SK-N-SH (cell line): ENCODE measurements at regions not wholly inside any gene's neighbourhood (a gene's known extent, or its start where the extent isn't known, plus 50 kb on each side); places are given as distances from the start of the nearest gene placed in this dataset.

Experiments
- CTCF ChIA-PET: fragments of 300-600, 350-600 bp; formaldehyde crosslinking; extraction: SDS; loops from one replicate; lab custom pipeline; 2021; lab: Yijun Ruan, JAX
- POLR2A ChIA-PET: fragments of 350-600 bp; sonication (Branson Sonifier 250); formaldehyde crosslinking; extraction: SDS; loops from one replicate; lab custom pipeline; 2020; ENCODE audit warnings: antibody characterized with exemption, inconsistent platforms; lab: Yijun Ruan, JAX
- DNase-seq: peaks from one replicate; pipeline ENCODE4 v3.0.0; 2012
- H2AFZ ChIP-seq: fragments of 200-600 bp; sonication (generic); 2 replicates; pipeline ENCODE4 v1.8.1; 2016; ENCODE audit warnings: antibody characterized with exemption, mild to moderate bottlenecking, low read depth
- H3F3A ChIP-seq: fragments of 200-600 bp; sonication (generic); replicated peaks from 2 replicates; pipeline ENCODE3; 2016; ENCODE audit warnings: antibody characterized with exemption, mild to moderate bottlenecking; ENCODE audit not compliant: insufficient read depth
- H3K27ac ChIP-seq, 2 experiments: fragments of 200-500 bp in 1 of 2; fragments of 200-600 bp in 1 of 2; sonication (Bioruptor generic) in 1 of 2; sonication (generic), shearing (Covaris generic) in 1 of 2; 2 replicates each; pipeline versions ENCODE4 v1.5.1 to v1.6.1; 2014 to 2016; ENCODE audit warnings: low read depth in 2 of 2, inconsistent platforms in 1 of 2, low read length in 1 of 2, mild to moderate bottlenecking in 1 of 2, mixed read lengths in 1 of 2
- H3K27me3 ChIP-seq: fragments of 200-600 bp; sonication (generic), shearing (Covaris generic); 2 replicates; pipeline ENCODE4 v1.6.1; 2016; ENCODE audit warnings: mixed run types; ENCODE audit not compliant: insufficient read depth
- H3K36me3 ChIP-seq, 2 experiments: fragments of 200-500 bp in 1 of 2; fragments of 200-600 bp in 1 of 2; sonication (Bioruptor generic) in 1 of 2; sonication (generic) in 1 of 2; replicated peaks in 1 of 2; 2 replicates each; pipeline versions ENCODE3 to v1.5.1; 2014 to 2016; ENCODE audit warnings: low read length in 1 of 2, mild to moderate bottlenecking in 1 of 2; ENCODE audit not compliant: insufficient read depth in 2 of 2, control insufficient read depth in 1 of 2
- H3K4me1 ChIP-seq, 2 experiments: fragments of 200-500 bp in 1 of 2; fragments of 200-600 bp in 1 of 2; sonication (Bioruptor generic) in 1 of 2; sonication (generic), shearing (Covaris generic) in 1 of 2; 2 replicates each; pipeline versions ENCODE4 v1.5.1 to v1.6.1; 2014 to 2016; ENCODE audit warnings: low read depth in 1 of 2, low read length in 1 of 2, mixed run types in 1 of 2; ENCODE audit not compliant: insufficient read depth in 2 of 2, control insufficient read depth in 1 of 2
- H3K4me2 ChIP-seq: fragments of 200-600 bp; sonication (generic), shearing (Covaris generic); 2 replicates; pipeline ENCODE4 v1.6.1; 2017; ENCODE audit warnings: mixed run types
- H3K4me3 ChIP-seq, 2 experiments: fragments of 200-500 bp in 1 of 2; fragments of 200-600 bp in 1 of 2; sonication (Bioruptor generic) in 1 of 2; sonication (generic), shearing (Covaris generic) in 1 of 2; 2 replicates each; pipeline versions ENCODE4 v1.5.1 to v1.8.1; 2014 to 2016; ENCODE audit warnings: low read depth in 2 of 2, inconsistent platforms in 1 of 2, low read length in 1 of 2, mild to moderate bottlenecking in 1 of 2, mixed read lengths in 1 of 2, moderate library complexity in 1 of 2
- H3K79me2 ChIP-seq: fragments of 200-600 bp; sonication (generic); 2 replicates; pipeline ENCODE4 v1.8.1; 2017; ENCODE audit warnings: mild to moderate bottlenecking; ENCODE audit not compliant: insufficient read depth
- H3K9ac ChIP-seq: fragments of 200-600 bp; sonication (generic); 2 replicates; pipeline ENCODE4 v1.6.1; 2017; ENCODE audit warnings: mixed run types
- H3K9me2 ChIP-seq: fragments of 200-600 bp; sonication (generic); 2 replicates; pipeline ENCODE4 v1.6.1; 2017; ENCODE audit warnings: mixed run types
- H3K9me3 ChIP-seq: fragments of 200-600 bp; sonication (generic); 2 replicates; pipeline ENCODE4 v1.6.1; 2017; ENCODE audit warnings: mixed run types, mild to moderate bottlenecking, moderate library complexity
- H4K20me1 ChIP-seq: fragments of 200-600 bp; sonication (generic); 2 replicates; pipeline ENCODE4 v1.6.1; 2017; ENCODE audit warnings: mild to moderate bottlenecking, mixed run types; ENCODE audit not compliant: insufficient read depth
- CHD2 ChIP-seq: fragments of 150-350 bp; IDR thresholded peaks from 2 replicates; pipeline ENCODE4 v1.6.1; 2018; ENCODE audit warnings: low read length; ENCODE audit not compliant: partially characterized antibody
- ELF1 ChIP-seq: IDR thresholded peaks from 2 replicates; pipeline ENCODE4 v1.4.0; 2012
- EP300 ChIP-seq, 2 experiments: IDR thresholded peaks; 2 replicates each; pipeline versions ENCODE4 v1.4.0 to v1.6.1; 2012; ENCODE audit warnings: borderline replicate concordance in 1 of 2, low read depth in 1 of 2, low read length in 1 of 2
- EZH2phosphoT487 ChIP-seq: fragments of 200-600 bp; sonication (generic); IDR thresholded peaks from 2 replicates; pipeline ENCODE4 v1.6.1; 2017; ENCODE audit warnings: low read depth, mixed run types, mild to moderate bottlenecking, antibody characterized with exemption, moderate library complexity, borderline replicate concordance
- FOXJ3 ChIP-seq: sonication (generic); formaldehyde crosslinking; IDR thresholded peaks from 2 replicates; pipeline ENCODE4 v1.5.1; 2020; ENCODE audit warnings: mild to moderate bottlenecking, missing genetic modification reagents
- FOXM1 ChIP-seq: IDR thresholded peaks from 2 replicates; pipeline ENCODE4 v1.4.0; 2012; ENCODE audit warnings: low read depth, mild to moderate bottlenecking
- GATA2 ChIP-seq: sonication (generic); formaldehyde crosslinking; IDR thresholded peaks from 2 replicates; pipeline ENCODE4 v1.5.0; 2020; ENCODE audit warnings: mild to moderate bottlenecking, missing genetic modification reagents
- JUND ChIP-seq: IDR thresholded peaks from 2 replicates; pipeline ENCODE4 v1.4.0; 2012
- MXI1 ChIP-seq: IDR thresholded peaks from 2 replicates; pipeline ENCODE4 v1.6.1; 2012; ENCODE audit warnings: mild to moderate bottlenecking, low read depth, low read length, improper control_type of control experiment
- NFIC ChIP-seq: IDR thresholded peaks from 2 replicates; pipeline ENCODE4 v1.4.0; 2012; ENCODE audit warnings: borderline replicate concordance
- NRF1 ChIP-seq: IDR thresholded peaks from 2 replicates; pipeline ENCODE4 v1.6.1; 2012; ENCODE audit warnings: low read depth, mild to moderate bottlenecking, low read length
- RAD21 ChIP-seq: IDR thresholded peaks from 2 replicates; pipeline ENCODE4 v1.6.1; 2012; ENCODE audit warnings: mild to moderate bottlenecking, low read length
- RCOR1 ChIP-seq: fragments of 150-350 bp; IDR thresholded peaks from 2 replicates; pipeline ENCODE4 v1.6.1; 2017; ENCODE audit warnings: antibody characterized with exemption, low read length
- RXRA ChIP-seq: IDR thresholded peaks from 2 replicates; pipeline ENCODE4 v1.4.0; 2012; ENCODE audit warnings: low read depth, mild to moderate bottlenecking, borderline replicate concordance
- SIN3A ChIP-seq: IDR thresholded peaks from 2 replicates; pipeline ENCODE4 v1.6.1; 2012; ENCODE audit warnings: low read depth, mild to moderate bottlenecking, low read length, moderate library complexity, borderline replicate concordance
- TAF1 ChIP-seq: IDR thresholded peaks from 2 replicates; pipeline ENCODE4 v1.6.1; 2012; ENCODE audit warnings: low read depth, mild to moderate bottlenecking, low read length, moderate library complexity, borderline replicate concordance
- TEAD4 ChIP-seq: IDR thresholded peaks from 2 replicates; pipeline ENCODE4 v1.4.0; 2012; ENCODE audit warnings: mild to moderate bottlenecking, borderline replicate concordance; ENCODE audit not compliant: insufficient read depth
- YY1 ChIP-seq: IDR thresholded peaks from 2 replicates; pipeline ENCODE4 v1.4.0; 2012; ENCODE audit warnings: low read depth, mild to moderate bottlenecking
- WGBS: methylation state at CpG from one replicate; pipeline ENCODE4 v1.1.6; 2017; ENCODE audit warnings: low lambda C conversion rate; 5-methylcytosine and 5-hydroxymethylcytosine counted together
- TF ChIP-seq, protein P1 (sequence below): fragments of 200-600 bp; sonication (generic); IDR thresholded peaks from 2 replicates; pipeline ENCODE4 v1.6.1; 2017; ENCODE audit warnings: antibody characterized with exemption, mild to moderate bottlenecking, moderate library complexity

DNA sequence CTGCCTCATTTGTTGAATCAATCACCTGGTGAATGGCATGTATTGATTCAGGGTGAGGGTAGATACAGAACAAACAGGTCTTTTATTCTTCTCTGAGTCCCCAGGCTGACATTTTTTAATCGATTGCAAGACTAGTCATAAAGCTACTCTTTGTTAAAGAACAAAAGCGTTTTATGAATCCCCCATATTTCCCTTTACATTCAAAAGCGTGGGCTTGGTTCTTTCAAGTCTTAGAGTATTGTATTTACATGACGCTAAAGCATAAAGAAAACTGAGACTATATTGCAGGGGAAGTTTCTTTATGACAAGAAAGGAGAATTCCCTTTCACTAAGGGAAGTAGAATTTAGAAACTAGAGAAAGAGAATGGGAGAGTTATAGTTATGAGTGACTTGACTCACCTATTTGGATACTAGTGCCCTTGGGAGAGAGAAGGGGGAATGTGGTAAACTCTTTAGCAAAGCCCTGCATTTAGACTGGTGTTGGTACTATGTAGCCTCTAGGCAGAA is 69.3 kb upstream of the PDE5A start:
- H3F3A ChIP-seq, result no peaks in the 10 kb centered on the region
- no peaks in the 10 kb centered on the region for H3K27me3 ChIP-seq
- no peaks in the 10 kb centered on the region for H3K36me3 ChIP-seq
- no peaks in the 10 kb centered on the region for H3K9me3 ChIP-seq
- no peak for DNase-seq
- H3K9me2 ChIP-seq, result no peaks in the 10 kb centered on the region
- no peak overlapping the region for H3K27ac ChIP-seq
- no peak overlapping the region for H2AFZ ChIP-seq
- ChIA-PET CTCF (interaction anchor here (0.6 kb wide), 1 partner anchor 74 kb away, joined by 3 read pairs; no protein-coding TSS in a partner anchor), POLR2A (no interaction called here)
- H3K4me1 ChIP-seq, result no peaks in the 10 kb centered on the region
- no peaks in the 10 kb centered on the region for H3K79me2 ChIP-seq
- TF ChIP-seq NRF1 (no peak), SIN3A (no peak), EZH2phosphoT487 (no peak), CHD2 (no peak), RCOR1 (no peak)
- TF ChIP-seq, all 33 proteins: peak for 0
- Histone ChIP-seq H4K20me1 (no peaks in the 10 kb centered on the region), H3K4me2 (no peak overlapping the region), H3K9ac (no peak overlapping the region), H3K4me3 (no peak overlapping the region)
- 38% methylated on average over 4 of the region's 4 CpGs for WGBS

DNA sequence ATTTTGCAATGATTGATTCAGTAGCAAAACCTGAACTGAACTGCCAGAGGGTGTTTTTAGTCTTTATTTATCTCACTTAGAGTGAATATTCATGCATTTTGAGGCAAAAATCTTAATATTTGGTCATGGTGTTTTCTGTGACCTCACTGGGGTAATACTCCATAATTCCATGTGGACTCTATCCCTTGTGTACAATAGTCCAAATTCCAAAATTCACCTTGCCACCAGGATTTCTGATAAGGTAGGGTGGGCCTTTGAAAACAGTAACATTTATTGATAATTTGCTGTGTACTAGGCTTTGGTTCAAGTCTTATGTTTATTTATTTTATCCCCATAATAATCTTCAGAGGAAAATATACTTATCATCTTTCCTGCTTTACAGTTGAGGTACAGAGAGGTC is 68.4 kb upstream of the PDE5A start:
- no peaks in the 10 kb centered on the region for H3K27me3 ChIP-seq
- CTCF ChIA-PET, result no interaction called here
- H3K4me3 ChIP-seq, result no peak overlapping the region
- H3K79me2 ChIP-seq, result no peaks in the 10 kb centered on the region
- no peaks in the 10 kb centered on the region for H3K9me3 ChIP-seq
- no peak for DNase-seq
- TF ChIP-seq RXRA (no peak), EP300 (IDR thresholded peaks at IDR 0.05; ENCODE audit: borderline replicate concordance in 1 of 2, low read depth in 1 of 2, low read length in 1 of 2) (no peak), RCOR1 (no peak), NRF1 (no peak), YY1 (no peak), GATA2 (CRISPR knock-in tag) (no peak), TEAD4 (no peak), RAD21 (no peak), JUND (no peak), MXI1 (no peak), EZH2phosphoT487 (no peak), TAF1 (no peak), ELF1 (no peak), SIN3A (no peak), CHD2 (no peak), FOXJ3 (CRISPR knock-in tag) (no peak), NFIC (no peak), FOXM1 (no peak)
- TF ChIP-seq, protein P1, sequence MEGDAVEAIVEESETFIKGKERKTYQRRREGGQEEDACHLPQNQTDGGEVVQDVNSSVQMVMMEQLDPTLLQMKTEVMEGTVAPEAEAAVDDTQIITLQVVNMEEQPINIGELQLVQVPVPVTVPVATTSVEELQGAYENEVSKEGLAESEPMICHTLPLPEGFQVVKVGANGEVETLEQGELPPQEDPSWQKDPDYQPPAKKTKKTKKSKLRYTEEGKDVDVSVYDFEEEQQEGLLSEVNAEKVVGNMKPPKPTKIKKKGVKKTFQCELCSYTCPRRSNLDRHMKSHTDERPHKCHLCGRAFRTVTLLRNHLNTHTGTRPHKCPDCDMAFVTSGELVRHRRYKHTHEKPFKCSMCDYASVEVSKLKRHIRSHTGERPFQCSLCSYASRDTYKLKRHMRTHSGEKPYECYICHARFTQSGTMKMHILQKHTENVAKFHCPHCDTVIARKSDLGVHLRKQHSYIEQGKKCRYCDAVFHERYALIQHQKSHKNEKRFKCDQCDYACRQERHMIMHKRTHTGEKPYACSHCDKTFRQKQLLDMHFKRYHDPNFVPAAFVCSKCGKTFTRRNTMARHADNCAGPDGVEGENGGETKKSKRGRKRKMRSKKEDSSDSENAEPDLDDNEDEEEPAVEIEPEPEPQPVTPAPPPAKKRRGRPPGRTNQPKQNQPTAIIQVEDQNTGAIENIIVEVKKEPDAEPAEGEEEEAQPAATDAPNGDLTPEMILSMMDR, result no peak
- H2AFZ ChIP-seq, result no peak overlapping the region
- H3K9me2 ChIP-seq, result no peaks in the 10 kb centered on the region
- H3K4me1 ChIP-seq, result no peaks in the 10 kb centered on the region
- no peak overlapping the region for H3K27ac ChIP-seq
- no peak overlapping the region for H3K9ac ChIP-seq
- no peak overlapping the region for H3K4me2 ChIP-seq
- POLR2A ChIA-PET, result no interaction called here
- H3K36me3 ChIP-seq, result no peaks in the 10 kb centered on the region
- no peaks in the 10 kb centered on the region for H4K20me1 ChIP-seq
- no peaks in the 10 kb centered on the region for H3F3A ChIP-seq
